Activated naive CD4-positive, alpha-beta T cell treated with anti-CD3 and anti-CD28 coated beads, Interleukin-2, amount 50 U/mL, for 72 hours (primary cell): ENCODE measurements at regions not wholly inside any gene's neighbourhood (a gene's known extent, or its start where the extent isn't known, plus 50 kb on each side); places are given as distances from the start of the nearest gene placed in this dataset.

Experiments used
- ATAC-seq, 2 donors: fragments of 150-1000 bp; cut with Tn5 transposase; 2 replicates each; pipeline ENCODE4 v1.10.0; 2021; ENCODE audit warnings: mild to moderate bottlenecking in 2 of 2, moderate library complexity in 2 of 2
- DNase-seq, 2 donors: peaks; one replicate each; pipeline ENCODE4 v3.0.0; 2021 to 2022; ENCODE audit warnings: low spot score in 2 of 2
- H3K27ac Mint-ChIP-seq, 2 donors: one replicate each; pipeline ENCODE4 v1.8.0; 2022; ENCODE audit warnings: mild to moderate bottlenecking in 2 of 2, mixed read lengths in 2 of 2
- H3K36me3 Mint-ChIP-seq, 2 donors: one replicate each; pipeline ENCODE4 v1.8.0; 2022; ENCODE audit warnings: mixed read lengths in 2 of 2
- H3K9me3 Mint-ChIP-seq, 2 donors: one replicate each; pipeline ENCODE4 v1.8.0; 2022; ENCODE audit warnings: mixed read lengths in 2 of 2

DNA sequence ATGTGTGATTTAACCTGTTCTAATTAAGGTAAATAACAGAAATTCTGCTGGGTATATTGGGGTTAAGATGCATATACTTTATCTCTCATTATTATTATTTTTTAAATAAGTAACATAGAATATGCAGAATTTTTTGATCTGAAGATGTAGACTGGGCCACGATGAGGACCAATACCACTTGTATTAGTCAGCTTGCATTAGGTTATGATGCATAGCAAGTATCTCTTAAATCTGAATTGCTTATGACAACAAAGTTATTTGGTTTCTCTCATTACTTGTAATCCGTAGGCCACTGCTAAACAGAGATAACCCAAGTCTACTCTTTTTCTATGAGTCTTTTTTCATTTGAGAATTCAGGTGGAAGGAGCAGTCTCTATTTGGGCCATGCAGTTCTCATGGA, 145.5 kb upstream of the NOVA1 start:
- H3K9me3 Mint-ChIP-seq, result peaks cover 8 to 10% of the 10 kb centered on the region in 2 donors
- H3K27ac Mint-ChIP-seq, result no peak overlapping the region
- ATAC-seq (no peak), DNase-seq (no peak)
- no peaks in the 10 kb centered on the region for H3K36me3 Mint-ChIP-seq

GRCh38 chr14:26744903-26745302, 147.1 kb upstream of the NOVA1 start:
- Mint-ChIP-seq H3K36me3 (no peaks in the 10 kb centered on the region), H3K9me3 (peaks cover 4 to 12% of the 10 kb centered on the region in 2 donors), H3K27ac (no peak overlapping the region)
- ATAC-seq, result no peak
- no peak for DNase-seq

DNA sequence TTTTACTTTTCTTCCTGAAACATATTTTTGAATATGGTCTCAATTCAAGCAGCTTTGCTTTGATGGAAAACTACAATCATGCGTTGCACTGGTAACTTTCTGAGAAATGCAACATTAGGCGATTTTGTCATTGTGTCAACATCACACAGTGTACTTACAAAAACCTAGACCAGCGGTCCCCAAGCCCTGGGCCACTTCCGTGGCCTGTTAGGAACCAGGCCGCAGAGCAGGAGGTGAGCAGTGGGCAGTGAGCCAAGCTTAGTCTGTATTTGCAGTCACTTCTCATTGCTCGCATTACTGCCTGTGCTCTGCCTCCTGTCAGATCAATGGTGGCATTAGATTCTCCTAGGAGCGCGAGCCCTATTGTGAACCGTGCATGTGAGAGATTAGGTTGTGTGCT, 163.7 kb upstream of the NOVA1 start:
- no peak for DNase-seq
- ATAC-seq, result no peak
- Mint-ChIP-seq H3K9me3 (peaks cover 24 to 42% of the 10 kb centered on the region in 2 donors), H3K27ac (no peak overlapping the region), H3K36me3 (no peaks in the 10 kb centered on the region)

- no peak for ATAC-seq
- Mint-ChIP-seq H3K9me3 (peaks cover 8 to 19% of the 10 kb centered on the region in 2 donors), H3K36me3 (no peaks in the 10 kb centered on the region), H3K27ac (no peak overlapping the region)
- no peak for DNase-seq
Observed at GRCh38 chr14:26765301-26765700, 167.5 kb upstream of the NOVA1 start.

DNA sequence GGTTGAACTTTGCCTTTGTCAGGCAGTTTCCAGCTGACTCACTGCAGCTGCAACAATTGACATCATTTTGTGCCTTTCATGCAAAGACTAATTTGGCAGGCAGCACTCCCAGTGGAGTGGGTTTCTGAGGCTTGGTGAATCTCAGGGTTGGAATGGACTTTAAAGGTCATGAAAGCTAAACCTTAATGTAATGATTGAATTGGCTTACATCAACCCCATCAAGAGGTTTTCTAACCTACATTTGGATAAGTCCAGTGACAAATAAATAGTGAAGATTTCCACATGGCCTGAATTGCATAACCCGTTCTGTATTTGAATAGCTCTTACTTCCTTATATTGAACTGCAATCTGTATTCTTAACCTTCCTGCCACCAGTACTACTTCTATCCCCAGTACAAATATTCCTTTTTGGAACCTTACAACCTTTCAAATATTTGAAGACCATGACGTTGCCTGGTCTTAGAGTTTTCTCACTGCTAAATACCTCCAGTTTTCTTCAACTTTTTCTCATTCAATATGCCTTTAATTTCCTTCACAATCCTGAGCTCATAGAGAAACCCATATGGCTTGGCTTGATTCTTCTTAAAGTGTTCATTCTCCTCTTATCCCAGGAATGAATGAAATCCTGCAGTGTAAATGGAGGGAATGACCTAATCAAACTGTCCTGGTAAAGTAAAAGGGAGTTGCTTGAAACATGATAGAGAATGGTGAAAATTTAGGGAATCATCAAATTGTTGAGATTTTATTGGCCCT, 168.1 kb upstream of the NOVA1 start:
- Mint-ChIP-seq H3K36me3 (no peaks in the 10 kb centered on the region), H3K9me3 (peaks cover 8 to 16% of the 10 kb centered on the region in 2 donors), H3K27ac (no peak overlapping the region)
- DNase-seq (no peak), ATAC-seq (no peak)

DNA sequence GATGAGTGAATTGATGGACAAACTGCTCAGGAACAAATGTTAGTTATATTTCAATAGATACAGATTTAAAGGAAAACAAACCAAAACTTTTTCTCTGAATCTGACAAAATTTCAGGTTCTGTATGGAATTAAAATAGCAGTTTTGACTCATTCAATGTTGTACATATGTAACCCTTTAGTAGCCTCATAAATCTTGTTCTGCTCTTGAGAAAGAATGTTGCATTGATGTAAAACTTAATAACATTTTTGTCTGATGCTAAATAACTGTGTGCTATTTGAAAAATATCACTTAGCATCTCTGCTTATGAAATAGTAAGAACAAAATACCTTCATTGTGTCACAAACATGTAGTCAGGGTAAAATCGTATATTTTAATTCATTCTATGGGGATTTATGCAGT, 168.9 kb upstream of the NOVA1 start:
- Mint-ChIP-seq H3K27ac (no peak overlapping the region), H3K9me3 (peaks cover 8 to 9% of the 10 kb centered on the region in 2 donors), H3K36me3 (no peaks in the 10 kb centered on the region)
- DNase-seq (no peak), ATAC-seq (no peak)

DNA sequence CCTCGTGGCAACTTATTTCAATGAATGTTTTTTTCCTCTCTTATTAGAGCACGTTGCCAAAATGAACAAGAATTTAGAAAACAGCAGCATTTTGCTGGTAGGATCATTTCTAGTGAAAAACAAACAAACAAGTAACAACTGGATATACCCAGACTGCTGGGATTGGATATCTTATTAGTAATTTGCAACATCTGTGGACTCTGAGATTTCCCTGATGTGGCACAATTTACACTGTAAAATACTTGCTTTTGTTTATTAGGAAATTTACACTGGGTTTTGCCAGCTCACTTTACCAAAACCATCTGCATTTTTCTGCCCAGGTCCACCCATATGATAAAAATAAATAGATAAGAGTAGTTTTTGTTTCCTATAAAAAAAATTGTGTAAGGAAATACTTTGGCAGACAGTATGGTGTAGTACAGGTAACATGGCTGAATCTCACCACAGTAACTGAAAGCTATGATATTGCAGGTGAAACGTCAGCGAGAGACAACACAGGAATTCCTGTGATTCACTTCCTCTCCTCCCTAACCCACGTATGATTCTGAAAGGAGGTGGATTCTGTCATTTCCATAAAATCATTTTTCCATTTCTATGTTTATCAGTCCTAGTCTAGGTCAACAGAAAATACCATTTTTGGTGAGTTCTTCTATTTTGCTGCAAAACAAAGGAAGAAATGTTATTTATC, 176.2 kb upstream of the NOVA1 start:
- H3K9me3 Mint-ChIP-seq, result peaks cover 14 to 17% of the 10 kb centered on the region in 2 donors
- DNase-seq, result no peak
- no peak for ATAC-seq
- peaks cover 0 to 4% of the 10 kb centered on the region in 2 donors for H3K36me3 Mint-ChIP-seq
- no peak overlapping the region for H3K27ac Mint-ChIP-seq

- H3K27ac Mint-ChIP-seq, result no peak overlapping the region
- ATAC-seq (no peak), DNase-seq (no peak)
- peaks cover 0 to 4% of the 10 kb centered on the region in 2 donors for H3K36me3 Mint-ChIP-seq
- peaks cover 17 to 23% of the 10 kb centered on the region in 2 donors for H3K9me3 Mint-ChIP-seq
Observed at GRCh38 chr14:26775765-26776563, 178.1 kb upstream of the NOVA1 start.

DNA sequence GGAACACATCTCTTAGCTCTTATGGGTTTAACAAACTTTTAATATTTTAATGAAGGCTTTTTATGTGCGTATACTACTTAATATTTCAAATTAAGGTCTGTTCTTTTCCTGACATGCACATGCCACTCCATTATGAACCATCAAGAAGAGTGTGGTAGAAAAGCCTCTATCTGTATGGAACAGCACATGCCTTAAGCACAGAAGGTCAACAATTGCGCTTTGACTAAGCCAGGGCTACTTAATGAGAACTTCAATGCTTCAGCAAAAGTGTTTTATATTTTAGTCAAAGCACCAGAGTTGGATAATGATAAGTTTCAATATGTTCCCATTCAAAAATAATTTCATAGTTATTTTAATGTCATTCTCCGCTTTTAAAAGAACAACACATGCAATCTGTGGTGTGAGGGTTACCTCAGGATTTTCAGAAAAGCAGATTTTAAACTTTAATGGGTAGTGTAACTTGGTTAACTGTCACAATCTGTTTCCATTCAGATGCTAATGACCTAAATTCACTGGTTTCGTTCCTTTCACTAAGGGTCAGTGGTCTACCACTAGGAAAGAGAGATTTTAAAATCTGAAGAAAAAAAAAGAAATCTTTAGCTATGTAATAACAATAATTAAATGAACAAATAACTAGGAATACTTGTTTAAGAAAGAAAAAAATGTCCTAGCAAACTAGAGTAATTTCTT, 193.4 kb upstream of the NOVA1 start:
- no peak overlapping the region for H3K27ac Mint-ChIP-seq

DNA sequence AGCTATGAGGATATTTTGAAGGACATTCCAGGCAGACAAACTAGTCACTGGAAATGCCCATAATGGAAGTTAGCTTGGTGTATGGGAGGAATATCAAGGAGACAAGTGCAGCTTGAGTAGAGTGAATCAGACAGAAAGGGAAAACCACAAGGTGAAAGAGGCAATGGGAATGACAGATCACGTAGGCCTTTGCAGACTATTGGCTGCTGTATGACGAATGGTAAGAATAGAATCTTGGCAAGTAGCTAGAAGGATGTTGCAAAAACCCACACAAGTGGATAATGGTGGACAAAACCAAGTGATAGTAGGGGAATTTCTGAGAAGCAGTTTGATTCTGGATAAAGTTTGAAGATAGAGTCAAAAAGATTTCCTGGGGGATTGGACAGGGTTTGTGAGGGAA, 196.9 kb upstream of the NOVA1 start:
- ATAC-seq, result no peak
- Mint-ChIP-seq H3K36me3 (peaks cover 0 to 6% of the 10 kb centered on the region in 2 donors), H3K9me3 (peaks cover 37 to 38% of the 10 kb centered on the region in 2 donors), H3K27ac (no peak overlapping the region)
- no peak for DNase-seq

More for the DNA sequence above, 193.4 kb upstream of the NOVA1 start:
- ATAC-seq, result no peak
- H3K9me3 Mint-ChIP-seq, result peaks cover 35 to 38% of the 10 kb centered on the region in 2 donors
- H3K36me3 Mint-ChIP-seq, result peaks cover 0 to 6% of the 10 kb centered on the region in 2 donors
- DNase-seq, result no peak

DNA sequence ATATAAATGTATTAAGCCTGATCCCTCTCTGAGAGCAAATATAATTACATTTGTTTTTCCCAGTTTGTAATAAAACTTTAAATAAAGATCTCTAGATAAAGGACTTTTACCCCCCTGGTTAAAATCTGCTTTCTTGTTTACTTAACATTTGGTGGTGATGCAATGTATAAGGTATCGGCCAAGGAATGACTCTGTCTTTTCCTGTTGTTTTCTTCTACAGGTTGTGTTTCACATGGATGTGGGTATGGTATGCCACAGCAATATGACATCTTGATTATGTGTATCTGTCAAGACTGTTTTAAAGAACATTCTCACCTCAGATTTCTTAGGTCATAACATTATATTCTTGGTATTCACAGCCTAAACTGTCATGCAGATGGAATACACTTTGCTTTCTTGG, 210.6 kb upstream of the NOVA1 start:
- ATAC-seq (no peak), DNase-seq (no peak)
- no peaks in the 10 kb centered on the region for H3K36me3 Mint-ChIP-seq
- peaks cover 11 to 19% of the 10 kb centered on the region in 2 donors for H3K9me3 Mint-ChIP-seq
- no peak overlapping the region for H3K27ac Mint-ChIP-seq

- no peak for ATAC-seq
- peaks cover 0 to 5% of the 10 kb centered on the region in 2 donors for H3K36me3 Mint-ChIP-seq
- H3K9me3 Mint-ChIP-seq, result peaks cover 10 to 12% of the 10 kb centered on the region in 2 donors
- DNase-seq, result no peak
- H3K27ac Mint-ChIP-seq, result no peak overlapping the region
Observed at GRCh38 chr14:26810631-26811030, 212.8 kb upstream of the NOVA1 start.

- DNase-seq, result no peak
- no peak for ATAC-seq
- Mint-ChIP-seq H3K27ac (no peak overlapping the region), H3K9me3 (peaks cover 9 to 16% of the 10 kb centered on the region in 2 donors), H3K36me3 (peaks cover 0 to 5% of the 10 kb centered on the region in 2 donors)
Observed at GRCh38 chr14:26811756-26812305, 214.0 kb upstream of the NOVA1 start.

- DNase-seq, result no peak
- H3K36me3 Mint-ChIP-seq, result peaks cover 0 to 3% of the 10 kb centered on the region in 2 donors
- H3K27ac Mint-ChIP-seq, result no peak overlapping the region
- peaks cover 15 to 18% of the 10 kb centered on the region in 2 donors for H3K9me3 Mint-ChIP-seq
- ATAC-seq, result no peak
Observed at GRCh38 chr14:26820138-26820537, 222.3 kb upstream of the NOVA1 start.

DNA sequence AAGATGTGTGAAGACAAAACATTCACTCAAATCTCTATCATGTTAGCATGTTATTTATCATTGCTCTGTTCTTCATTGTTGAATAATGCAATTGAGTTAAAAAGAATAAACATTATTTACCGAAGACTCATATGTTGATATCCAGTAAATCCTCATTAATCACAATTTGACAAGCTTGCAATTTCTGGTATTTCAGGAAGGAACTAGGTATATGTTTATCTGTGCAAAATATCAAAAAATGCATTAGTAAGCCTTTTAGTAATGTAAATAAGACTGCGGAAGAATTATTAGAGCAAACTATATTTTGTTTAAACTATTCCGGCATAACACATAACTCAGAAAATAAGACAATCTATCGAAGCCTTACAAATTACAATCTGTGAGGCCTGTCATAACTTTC, 222.7 kb upstream of the NOVA1 start:
- Mint-ChIP-seq H3K9me3 (peaks cover 15 to 19% of the 10 kb centered on the region in 2 donors), H3K36me3 (peaks cover 0 to 5% of the 10 kb centered on the region in 2 donors), H3K27ac (no peak overlapping the region)
- no peak for ATAC-seq
- no peak for DNase-seq

- Mint-ChIP-seq H3K27ac (no peak overlapping the region), H3K36me3 (peaks cover 5 to 6% of the 10 kb centered on the region in 2 donors), H3K9me3 (peaks cover 20 to 26% of the 10 kb centered on the region in 2 donors)
- DNase-seq (no peak), ATAC-seq (no peak)
Observed at GRCh38 chr14:26828741-26829140, 230.9 kb upstream of the NOVA1 start.
